ENCODE measurements at regions not wholly inside any gene's neighbourhood (a gene's known extent, or its start where the extent isn't known, plus 50 kb on each side); places are given as distances from the start of the nearest gene placed in this dataset.

- CTCF ChIA-PET, result no interaction called here
- Mint-ChIP-seq H3K36me3 (ENCODE audit: low read depth) (no peaks in the 10 kb centered on the region), H3K27me3 (no peaks in the 10 kb centered on the region)
Measured at GRCh38 chr6:91534614-91535013, 947.7 kb upstream of the MAP3K7 start.

GRCh38 chr6:91523511-91523910, 936.6 kb upstream of the MAP3K7 start:
- intact Hi-C loops (cut with micrococcal nuclease), result no loop called here
- no peak for DNase-seq
- POLR2A ChIA-PET, result no interaction called here
- TF ChIP-seq CTCF (IDR thresholded peaks at IDR 0.05), result no peak
- CTCF ChIA-PET, result no interaction called here
- Mint-ChIP-seq H3K36me3 (ENCODE audit: low read depth) (no peaks in the 10 kb centered on the region), H3K9me3 (peaks cover 2% of the 10 kb centered on the region), H3K27ac (no peak overlapping the region), H3K4me3 (no peak overlapping the region), H3K4me1 (no peaks in the 10 kb centered on the region), H3K27me3 (no peaks in the 10 kb centered on the region)
- ATAC-seq (ENCODE audit: low read depth), result no peak

More at GRCh38 chr6:91534614-91535013, 947.7 kb upstream of the MAP3K7 start:
- Mint-ChIP-seq H3K4me1 (no peaks in the 10 kb centered on the region), H3K9me3 (no peaks in the 10 kb centered on the region), H3K4me3 (no peak overlapping the region), H3K27ac (no peak overlapping the region)
- intact Hi-C loops (cut with micrococcal nuclease), result no loop called here
- no peak for ATAC-seq (ENCODE audit: low read depth)
- no peak for TF ChIP-seq CTCF (IDR thresholded peaks at IDR 0.05)
- POLR2A ChIA-PET, result no interaction called here
- DNase-seq, result no peak

- CTCF ChIA-PET, result no interaction called here
- TF ChIP-seq CTCF (IDR thresholded peaks at IDR 0.05), result no peak
- POLR2A ChIA-PET, result no interaction called here
- no peak for ATAC-seq (ENCODE audit: low read depth)
- Mint-ChIP-seq H3K4me1 (no peaks in the 10 kb centered on the region), H3K27me3 (no peaks in the 10 kb centered on the region), H3K4me3 (no peak overlapping the region), H3K27ac (no peak overlapping the region), H3K9me3 (peaks cover 2% of the 10 kb centered on the region), H3K36me3 (ENCODE audit: low read depth) (no peaks in the 10 kb centered on the region)
- DNase-seq, result no peak
- intact Hi-C loops (cut with micrococcal nuclease), result no loop called here
Measured at GRCh38 chr6:91521999-91522398, 935.1 kb upstream of the MAP3K7 start.

GRCh38 chr6:91509711-91510110, 922.8 kb upstream of the MAP3K7 start:
- H3K27ac Mint-ChIP-seq, result no peak overlapping the region
- DNase-seq, result no peak
- no peaks in the 10 kb centered on the region for H3K36me3 Mint-ChIP-seq (ENCODE audit: low read depth)
- TF ChIP-seq CTCF (IDR thresholded peaks at IDR 0.05), result no peak
- ATAC-seq (ENCODE audit: low read depth), result no peak
- no peaks in the 10 kb centered on the region for H3K9me3 Mint-ChIP-seq
- no peaks in the 10 kb centered on the region for H3K4me1 Mint-ChIP-seq
- ChIA-PET CTCF (no interaction called here), POLR2A (no interaction called here)
- intact Hi-C loops (cut with micrococcal nuclease), result no loop called here
- no peak overlapping the region for H3K4me3 Mint-ChIP-seq
- H3K27me3 Mint-ChIP-seq, result no peaks in the 10 kb centered on the region

- ChIA-PET POLR2A (no interaction called here), CTCF (no interaction called here)
- H3K27me3 Mint-ChIP-seq, result no peaks in the 10 kb centered on the region
- no peak for TF ChIP-seq CTCF (IDR thresholded peaks at IDR 0.05)
- H3K9me3 Mint-ChIP-seq, result no peaks in the 10 kb centered on the region
- DNase-seq (no peak), ATAC-seq (ENCODE audit: low read depth) (no peak)
- no peaks in the 10 kb centered on the region for H3K36me3 Mint-ChIP-seq (ENCODE audit: low read depth)
- H3K4me1 Mint-ChIP-seq, result no peaks in the 10 kb centered on the region
- no peak overlapping the region for H3K27ac Mint-ChIP-seq
- intact Hi-C loops (cut with micrococcal nuclease), result no loop called here
- H3K4me3 Mint-ChIP-seq, result no peak overlapping the region
Measured at GRCh38 chr6:91509039-91509438, 922.2 kb upstream of the MAP3K7 start.

All from activated B cell treated with CpG ODN at 0.5 μM for 24 hours (primary cell).